Gastrocnemius medialis (tissue), 4 donors: ENCODE measurements at regions not wholly inside any gene's neighbourhood (a gene's known extent, or its start where the extent isn't known, plus 50 kb on each side); places are given as distances from the start of the nearest gene placed in this dataset.

Source experiments
- ATAC-seq, 2 donors: fragments of 150-250 bp; one replicate each; pipeline ENCODE4 v1.9.1; 2016
- DNase-seq, 2 donors: peaks; one replicate each; pipeline ENCODE4 v3.0.0-alpha.2; 2019
- H3K27ac ChIP-seq, 4 donors: fragments of 200-600 bp; sonication (generic); 1 replicate in 1 of 4; 2 replicates in 3 of 4; pipeline ENCODE4 v1.5.1; 2016 to 2018; ENCODE audit warnings: mild to moderate bottlenecking in 2 of 4, moderate library complexity in 1 of 4
- H3K27me3 ChIP-seq, 3 donors: fragments of 200-600 bp; sonication (generic) in 2 of 3; 1 replicate in 1 of 3; 2 replicates in 2 of 3; pipeline versions ENCODE4 v1.5.1 to v1.6.0; 2016 to 2019; ENCODE audit warnings: mild to moderate bottlenecking in 1 of 3, moderate library complexity in 1 of 3
- H3K36me3 ChIP-seq, 2 donors: fragments of 200-600 bp; sonication (generic) in 1 of 2; one replicate each; pipeline ENCODE4 v1.5.1; 2017 to 2018
- H3K4me1 ChIP-seq, 2 donors: fragments of 200-600 bp; sonication (generic) in 1 of 2; one replicate each; pipeline ENCODE4 v1.5.1; 2016 to 2017; ENCODE audit warnings: mild to moderate bottlenecking in 2 of 2
- H3K4me3 ChIP-seq, 4 donors: fragments of 200-600 bp; sonication (generic) in 3 of 4; 1 replicate in 1 of 4; 2 replicates in 3 of 4; pipeline ENCODE4 v1.5.1; 2016 to 2019; ENCODE audit warnings: mild to moderate bottlenecking in 2 of 4
- H3K9me3 ChIP-seq, 3 donors: fragments of 200-600 bp; sonication (generic) in 2 of 3; 1 replicate in 1 of 3; 2 replicates in 2 of 3; pipeline ENCODE4 v1.5.1; 2016 to 2019
- CTCF ChIP-seq, 5 experiments: fragments of 450-650 bp in 3 of 5; fragments of 200-600 bp in 2 of 5; sonication (generic) in 2 of 5; IDR thresholded peaks in 4 of 5; conservative IDR thresholded peaks in 1 of 5; 1 replicate in 4 of 5; 2 replicates in 1 of 5; pipeline ENCODE4 v1.5.1; 2016 to 2019; ENCODE audit warnings: antibody characterized with exemption in 5 of 5, mild to moderate bottlenecking in 3 of 5, moderate library complexity in 3 of 5
- POLR2A ChIP-seq, 2 donors: fragments of 450-650 bp; IDR thresholded peaks; one replicate each; pipeline ENCODE4 v1.6.1; 2017; ENCODE audit warnings: antibody characterized with exemption in 2 of 2, mild to moderate bottlenecking in 2 of 2, moderate library complexity in 2 of 2
- in situ Hi-C, 4 donors: fragments of 200-750 bp; cut with MboI; loops; one replicate each; pipeline versions ENCODE4 v1.15.0 to v1.8.0; 2017; ENCODE audit warnings: low sequenced_read_pairs in 4 of 4
- intact Hi-C: fragments of 100-400 bp; cut with DNase I; formaldehyde crosslinking; loops from one replicate; pipeline ENCODE4 v1.15.1; 2023; ENCODE audit warnings: low total_unique reads

- Histone ChIP-seq H3K36me3 (no peaks in the 10 kb centered on the region), H3K4me1 (peaks cover 0 to 3% of the 10 kb centered on the region in 2 donors), H3K27me3 (no peaks in the 10 kb centered on the region), H3K4me3 (no peak overlapping the region), H3K9me3 (no peaks in the 10 kb centered on the region), H3K27ac (no peak overlapping the region)
- ATAC-seq (peak in 1 of 2 donors; percentile 45), DNase-seq (peak in 1 of 2 donors; percentile 29)
- TF ChIP-seq CTCF (IDR thresholded peaks at IDR 0.05 in 4 of 5, conservative IDR thresholded peaks at IDR 0.05 in 1 of 5) = no peak
- TF ChIP-seq POLR2A (IDR thresholded peaks at IDR 0.05) = no peak
- in situ Hi-C loops = no loop called here
- intact Hi-C loops = no loop called here
These were observed 91.1 kb upstream of the HIVEP1 start for GRCh38 chr6:11921017-11921438.

GRCh38 chr6:11920566-11920965 lies 91.5 kb upstream of the HIVEP1 start:
- in situ Hi-C loops = no loop called here
- no peaks in the 10 kb centered on the region for H3K36me3 ChIP-seq
- peaks cover 0 to 3% of the 10 kb centered on the region in 2 donors for H3K4me1 ChIP-seq
- H3K27me3 ChIP-seq = no peaks in the 10 kb centered on the region
- intact Hi-C loops = no loop called here
- H3K27ac ChIP-seq = no peak overlapping the region
- ATAC-seq (no peak), DNase-seq (no peak)
- no peak overlapping the region for H3K4me3 ChIP-seq
- no peaks in the 10 kb centered on the region for H3K9me3 ChIP-seq
- TF ChIP-seq POLR2A (IDR thresholded peaks at IDR 0.05) (no peak), CTCF (IDR thresholded peaks at IDR 0.05 in 4 of 5, conservative IDR thresholded peaks at IDR 0.05 in 1 of 5) (no peak)

GRCh38 chr6:11919771-11920440 lies 92.2 kb upstream of the HIVEP1 start:
- ATAC-seq (no peak), DNase-seq (no peak)
- H3K27ac ChIP-seq = no peak overlapping the region
- no peak overlapping the region for H3K4me3 ChIP-seq
- no peaks in the 10 kb centered on the region for H3K36me3 ChIP-seq
- intact Hi-C loops = no loop called here
- H3K9me3 ChIP-seq = no peaks in the 10 kb centered on the region
- H3K4me1 ChIP-seq = peaks cover 0 to 3% of the 10 kb centered on the region in 2 donors
- in situ Hi-C loops = no loop called here
- no peaks in the 10 kb centered on the region for H3K27me3 ChIP-seq
- no peak for TF ChIP-seq POLR2A (IDR thresholded peaks at IDR 0.05)
- no peak for TF ChIP-seq CTCF (IDR thresholded peaks at IDR 0.05 in 4 of 5, conservative IDR thresholded peaks at IDR 0.05 in 1 of 5)

GRCh38 chr6:11918739-11919605 lies 93.1 kb upstream of the HIVEP1 start:
- DNase-seq = no peak
- peaks cover 0 to 3% of the 10 kb centered on the region in 2 donors for H3K4me1 ChIP-seq
- H3K27ac ChIP-seq = no peak overlapping the region
- in situ Hi-C loops (no loop called here), intact Hi-C loops (no loop called here)
- no peak overlapping the region for H3K4me3 ChIP-seq
- H3K9me3 ChIP-seq = no peaks in the 10 kb centered on the region
- ATAC-seq = no peak
- TF ChIP-seq POLR2A (IDR thresholded peaks at IDR 0.05) (no peak), CTCF (IDR thresholded peaks at IDR 0.05 in 4 of 5, conservative IDR thresholded peaks at IDR 0.05 in 1 of 5) (no peak)
- no peaks in the 10 kb centered on the region for H3K36me3 ChIP-seq
- H3K27me3 ChIP-seq = no peaks in the 10 kb centered on the region
